Muscle layer of duodenum (tissue), 2 donors: ENCODE measurements at regions not wholly inside any gene's neighbourhood (a gene's known extent, or its start where the extent isn't known, plus 50 kb on each side); places are given as distances from the start of the nearest gene placed in this dataset.

Source experiments
- H3K27ac ChIP-seq: one replicate; pipeline ENCODE4 v1.7.0; 2013; ENCODE audit warnings: mild to moderate bottlenecking, low read length
- H3K27me3 ChIP-seq: one replicate; pipeline ENCODE4 v1.7.0; 2013; ENCODE audit warnings: low read depth, mild to moderate bottlenecking, control low read depth, low read length
- H3K36me3 ChIP-seq, 2 donors: one replicate each; pipeline ENCODE4 v1.7.0; 2013; ENCODE audit warnings: low read length in 2 of 2, control low read depth in 1 of 2, mild to moderate bottlenecking in 1 of 2; ENCODE audit not compliant: insufficient read depth in 2 of 2, control insufficient read depth in 1 of 2
- H3K4me1 ChIP-seq, 2 donors: one replicate each; pipeline ENCODE4 v1.7.0; 2013; ENCODE audit warnings: low read length in 2 of 2, mild to moderate bottlenecking in 2 of 2, control low read depth in 1 of 2, moderate library complexity in 1 of 2; ENCODE audit not compliant: insufficient read depth in 2 of 2, control insufficient read depth in 1 of 2
- H3K4me3 ChIP-seq, 2 donors: one replicate each; pipeline ENCODE4 v1.7.0; 2013; ENCODE audit warnings: low read length in 2 of 2, low read depth in 1 of 2, mild to moderate bottlenecking in 1 of 2
- H3K9me3 ChIP-seq, 2 donors: one replicate each; pipeline ENCODE4 v1.7.0; 2013; ENCODE audit warnings: low read length in 2 of 2, control low read depth in 1 of 2, mild to moderate bottlenecking in 1 of 2; ENCODE audit not compliant: control insufficient read depth in 1 of 2
- donor health status: healthy.

- no peak overlapping the region for H3K4me3 ChIP-seq
- no peaks in the 10 kb centered on the region for H3K36me3 ChIP-seq
- H3K27me3 ChIP-seq, result no peaks in the 10 kb centered on the region
- no peaks in the 10 kb centered on the region for H3K4me1 ChIP-seq
- no peaks in the 10 kb centered on the region for H3K9me3 ChIP-seq
- no peak overlapping the region for H3K27ac ChIP-seq
Observed at GRCh38 chr10:33416691-33417090, 82.2 kb upstream of the NRP1 start.

- Histone ChIP-seq H3K27ac (no peak overlapping the region), H3K4me3 (no peak overlapping the region), H3K4me1 (no peaks in the 10 kb centered on the region), H3K27me3 (no peaks in the 10 kb centered on the region), H3K9me3 (no peaks in the 10 kb centered on the region), H3K36me3 (no peaks in the 10 kb centered on the region)
Observed at GRCh38 chr10:33416209-33416608, 81.7 kb upstream of the NRP1 start.

DNA sequence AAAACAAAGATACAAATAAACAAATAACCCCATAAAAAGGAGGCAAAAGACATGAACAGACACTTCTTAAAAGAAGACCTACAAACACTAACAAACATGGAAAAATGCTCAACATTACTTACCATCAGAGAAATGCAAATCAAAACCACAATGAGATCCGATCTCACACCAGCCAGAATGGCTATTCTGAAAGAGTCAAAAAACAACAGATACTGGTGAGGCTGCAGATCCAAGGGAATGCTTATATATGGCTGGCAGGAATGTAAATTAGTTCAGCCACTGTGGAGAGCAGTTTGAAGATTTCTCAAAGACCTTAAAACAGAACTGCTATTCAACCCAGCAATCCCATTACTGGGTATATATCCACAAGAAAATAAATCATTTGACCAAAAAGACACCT, 80.4 kb upstream of the NRP1 start:
- Histone ChIP-seq H3K27ac (no peak overlapping the region), H3K9me3 (no peaks in the 10 kb centered on the region), H3K27me3 (no peaks in the 10 kb centered on the region), H3K4me3 (no peak overlapping the region), H3K4me1 (no peaks in the 10 kb centered on the region), H3K36me3 (no peaks in the 10 kb centered on the region)

DNA sequence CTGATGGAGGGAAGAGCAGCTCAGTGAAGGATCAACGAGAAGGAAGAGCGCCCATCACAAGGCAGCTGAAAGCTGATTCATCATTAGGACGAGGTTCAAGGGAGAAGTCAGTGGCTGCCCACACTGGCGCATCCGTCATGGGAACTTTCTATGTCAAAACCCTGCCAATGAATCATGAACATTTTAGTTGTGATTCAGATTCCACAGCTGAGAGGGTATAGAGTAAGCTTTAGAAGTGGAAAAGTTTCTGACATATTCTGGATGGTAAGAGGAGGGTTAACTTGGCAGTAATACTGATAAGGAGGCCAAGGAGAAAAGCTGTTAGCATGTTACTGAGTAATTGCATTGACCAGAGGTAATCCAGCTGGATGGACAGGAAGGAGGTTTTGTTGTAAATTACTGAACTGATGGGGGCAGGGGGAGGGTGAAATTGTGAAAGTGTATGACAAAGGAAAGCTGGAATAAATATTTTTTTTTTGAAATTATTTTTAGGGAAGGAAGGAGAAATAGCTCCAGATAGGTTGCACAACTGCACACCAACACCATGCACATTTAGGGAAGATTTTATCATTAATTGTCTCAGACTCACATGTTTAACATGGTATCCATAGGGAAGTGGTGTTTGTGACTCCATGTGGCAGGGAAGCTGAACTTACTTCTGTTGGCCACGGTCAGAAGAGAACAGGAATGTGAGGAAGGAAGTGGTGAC, 78.3 kb upstream of the NRP1 start:
- Histone ChIP-seq H3K4me1 (no peaks in the 10 kb centered on the region), H3K4me3 (no peak overlapping the region), H3K27me3 (no peaks in the 10 kb centered on the region), H3K36me3 (no peaks in the 10 kb centered on the region), H3K27ac (no peak overlapping the region), H3K9me3 (no peaks in the 10 kb centered on the region)

DNA sequence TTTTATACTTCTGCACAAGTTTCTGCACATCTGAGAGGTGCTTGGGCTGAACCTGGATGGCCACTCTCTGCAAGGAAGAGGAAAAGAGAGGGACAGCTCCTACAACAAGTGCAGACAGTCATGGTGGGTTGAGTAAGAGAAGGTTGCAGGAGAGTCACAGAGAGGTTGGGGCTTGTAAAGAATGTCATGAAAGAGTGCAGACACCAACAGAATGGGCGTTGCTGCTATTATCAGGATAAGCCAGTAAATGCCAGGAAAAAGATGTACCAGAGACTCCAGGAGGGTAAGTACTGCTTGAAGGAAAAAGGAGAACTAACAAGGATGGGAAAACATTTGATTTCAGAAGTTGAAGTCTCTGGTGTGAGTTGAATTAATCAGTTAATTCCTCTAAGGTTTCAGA, 77.8 kb upstream of the NRP1 start:
- H3K36me3 ChIP-seq, result no peaks in the 10 kb centered on the region
- H3K27ac ChIP-seq, result no peak overlapping the region
- H3K4me3 ChIP-seq, result no peak overlapping the region
- no peaks in the 10 kb centered on the region for H3K9me3 ChIP-seq
- no peaks in the 10 kb centered on the region for H3K4me1 ChIP-seq
- no peaks in the 10 kb centered on the region for H3K27me3 ChIP-seq

- Histone ChIP-seq H3K4me3 (no peak overlapping the region), H3K27ac (no peak overlapping the region), H3K9me3 (no peaks in the 10 kb centered on the region), H3K4me1 (no peaks in the 10 kb centered on the region), H3K27me3 (no peaks in the 10 kb centered on the region), H3K36me3 (no peaks in the 10 kb centered on the region)
Observed at GRCh38 chr10:33410860-33411234, 76.4 kb upstream of the NRP1 start.

- no peaks in the 10 kb centered on the region for H3K36me3 ChIP-seq
Observed at GRCh38 chr10:33410096-33410859, 75.8 kb upstream of the NRP1 start.

DNA sequence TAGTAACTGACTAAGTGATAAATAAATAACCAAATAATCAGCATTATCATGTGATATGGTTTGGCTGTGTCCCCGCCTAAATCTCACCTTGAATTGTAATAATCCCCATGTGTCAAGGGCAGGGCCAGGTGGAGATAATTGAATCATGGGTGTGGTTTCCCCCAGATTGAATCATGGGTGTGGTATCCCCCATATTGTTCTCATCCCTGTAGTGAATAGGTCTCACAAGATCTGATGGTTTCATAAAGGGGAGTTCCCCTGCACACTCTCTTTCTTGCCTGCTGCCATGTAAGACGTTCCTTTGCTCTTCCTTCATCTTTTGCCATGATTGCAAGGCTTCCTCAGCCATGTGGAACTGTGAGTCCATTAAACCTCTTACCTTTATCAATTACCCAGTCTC, 72.1 kb upstream of the NRP1 start:
- Histone ChIP-seq H3K36me3 (no peaks in the 10 kb centered on the region), H3K27ac (no peak overlapping the region), H3K27me3 (no peaks in the 10 kb centered on the region), H3K9me3 (no peaks in the 10 kb centered on the region), H3K4me3 (no peak overlapping the region), H3K4me1 (no peaks in the 10 kb centered on the region)

More at GRCh38 chr10:33410096-33410859, 75.8 kb upstream of the NRP1 start:
- Histone ChIP-seq H3K27ac (no peak overlapping the region), H3K4me3 (no peak overlapping the region), H3K9me3 (no peaks in the 10 kb centered on the region), H3K27me3 (no peaks in the 10 kb centered on the region), H3K4me1 (no peaks in the 10 kb centered on the region)

- no peaks in the 10 kb centered on the region for H3K36me3 ChIP-seq
- no peaks in the 10 kb centered on the region for H3K27me3 ChIP-seq
- H3K4me1 ChIP-seq, result no peaks in the 10 kb centered on the region
- H3K4me3 ChIP-seq, result no peak overlapping the region
- H3K27ac ChIP-seq, result no peak overlapping the region
- H3K9me3 ChIP-seq, result peaks cover 0 to 4% of the 10 kb centered on the region in 2 donors
Observed at GRCh38 chr10:33402220-33403073, 68.0 kb upstream of the NRP1 start.

- H3K4me1 ChIP-seq, result no peaks in the 10 kb centered on the region
- peaks cover 0 to 5% of the 10 kb centered on the region in 2 donors for H3K36me3 ChIP-seq
- no peak overlapping the region for H3K4me3 ChIP-seq
- no peak overlapping the region for H3K27ac ChIP-seq
- no peaks in the 10 kb centered on the region for H3K27me3 ChIP-seq
- H3K9me3 ChIP-seq, result peaks cover 0 to 12% of the 10 kb centered on the region in 2 donors
Observed at GRCh38 chr10:33401300-33401699, 66.8 kb upstream of the NRP1 start.

DNA sequence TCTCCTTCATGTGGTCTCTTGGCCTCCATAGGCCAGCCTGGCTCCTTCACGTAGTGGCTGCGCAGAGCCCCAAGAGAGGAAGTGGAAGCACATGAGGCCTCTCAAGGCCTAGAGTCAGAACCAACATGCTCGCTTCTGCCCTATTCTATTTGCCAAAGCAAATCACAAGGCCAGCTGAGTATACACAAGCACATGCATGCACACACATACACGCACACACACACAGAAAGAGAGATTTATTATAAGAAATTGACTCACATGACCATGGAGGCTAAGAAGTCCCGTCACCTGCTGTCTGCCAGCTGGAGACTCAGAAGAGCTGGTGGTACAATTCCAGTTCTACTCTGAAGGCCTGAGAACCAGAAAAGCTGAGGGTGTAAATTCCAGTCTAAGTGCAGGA, 64.3 kb upstream of the NRP1 start:
- no peak overlapping the region for H3K4me3 ChIP-seq
- no peaks in the 10 kb centered on the region for H3K4me1 ChIP-seq
- H3K36me3 ChIP-seq, result peaks cover 0 to 5% of the 10 kb centered on the region in 2 donors
- no peak overlapping the region for H3K27ac ChIP-seq
- H3K9me3 ChIP-seq, result peaks cover 0 to 12% of the 10 kb centered on the region in 2 donors
- H3K27me3 ChIP-seq, result no peaks in the 10 kb centered on the region
